ELF-1 (cell line): ENCODE measurements at regions not wholly inside any gene's neighbourhood (a gene's known extent, or its start where the extent isn't known, plus 50 kb on each side); places are given as distances from the start of the nearest gene placed in this dataset.

Experiments used
- DNase-seq: peaks from one replicate; pipeline ENCODE4 v3.0.0-alpha.2; 2016; ENCODE audit warnings: low read depth, low spot score

- DNase-seq, result no peak
Observed at GRCh38 chr3:3560591-3561311, 238.5 kb upstream of the LRRN1 start.

- DNase-seq, result no peak
Observed at GRCh38 chr3:3559786-3560185, 239.4 kb upstream of the LRRN1 start.

- no peak for DNase-seq
Observed at GRCh38 chr3:3556078-3556477, 243.2 kb upstream of the LRRN1 start.

GRCh38 chr3:3553236-3553635 is 246.0 kb upstream of the LRRN1 start:
- DNase-seq, result no peak

- DNase-seq, result no peak
Observed at GRCh38 chr3:3552761-3553160, 246.5 kb upstream of the LRRN1 start.

GRCh38 chr3:3551981-3552380 is 247.2 kb upstream of the LRRN1 start:
- no peak for DNase-seq

GRCh38 chr3:3545360-3545759 is 253.9 kb upstream of the LRRN1 start:
- no peak for DNase-seq

GRCh38 chr3:3538451-3538850 is 260.8 kb upstream of the LRRN1 start:
- no peak for DNase-seq

- no peak for DNase-seq
Observed at GRCh38 chr3:3532508-3532907, 266.7 kb upstream of the LRRN1 start.

- DNase-seq, result no peak
Observed at GRCh38 chr3:3531476-3531875, 267.8 kb upstream of the LRRN1 start.

GRCh38 chr3:3519266-3519665 is 280.0 kb upstream of the LRRN1 start:
- DNase-seq, result no peak

GRCh38 chr3:3516996-3517395 is 282.2 kb upstream of the LRRN1 start:
- DNase-seq, result no peak

GRCh38 chr3:3516384-3516783 is 282.8 kb upstream of the LRRN1 start:
- DNase-seq, result no peak

GRCh38 chr3:3509665-3510064 is 289.6 kb upstream of the LRRN1 start:
- no peak for DNase-seq

- DNase-seq, result no peak
Observed at GRCh38 chr3:3504686-3505085, 294.5 kb upstream of the LRRN1 start.

- no peak for DNase-seq
Observed at GRCh38 chr3:3503411-3503810, 295.8 kb upstream of the LRRN1 start.

GRCh38 chr3:3499987-3500386 is 299.2 kb upstream of the LRRN1 start:
- no peak for DNase-seq

- no peak for DNase-seq
Observed at GRCh38 chr3:3499012-3499562, 300.1 kb upstream of the LRRN1 start.

- DNase-seq, result no peak
Observed at GRCh38 chr3:3495611-3496010, 303.6 kb upstream of the LRRN1 start.

- no peak for DNase-seq
Observed at GRCh38 chr3:3476669-3477068, 297.2 kb upstream of the CRBN start.

GRCh38 chr3:3468596-3468995 is 289.1 kb upstream of the CRBN start:
- no peak for DNase-seq

GRCh38 chr3:3464131-3464530 is 284.6 kb upstream of the CRBN start:
- DNase-seq, result no peak

- DNase-seq, result no peak
Observed at GRCh38 chr3:3461317-3461716, 281.8 kb upstream of the CRBN start.

- no peak for DNase-seq
Observed at GRCh38 chr3:3448468-3448867, 269.0 kb upstream of the CRBN start.
